ENCODE measurements at regions not wholly inside any gene's neighbourhood (a gene's known extent, or its start where the extent isn't known, plus 50 kb on each side); places are given as distances from the start of the nearest gene placed in this dataset.

GRCh38 chr4:18754180-18754579 lies 732.6 kb upstream of the LCORL start:
- WGBS, 5 donors: 68 to 89% (median 83%) methylated on average over 2 of the region's 2 CpGs
- no peaks in the 10 kb centered on the region for H3K4me1 ChIP-seq
- no peaks in the 10 kb centered on the region for H3K36me3 ChIP-seq
- DNase-seq: no peak
- H3K9me3 ChIP-seq: peaks cover 0 to 14% (median 5%) of the 10 kb centered on the region in 8 donors
- no peak overlapping the region for H3K27ac ChIP-seq
- H3K4me3 ChIP-seq: no peak overlapping the region
- no peak for TF ChIP-seq CTCF (IDR thresholded peaks at IDR 0.05 in 8 of 11, conservative IDR thresholded peaks at IDR 0.05 in 3 of 11)
- TF ChIP-seq POLR2AphosphoS5 (IDR thresholded peaks at IDR 0.05): no peak
- H3K27me3 ChIP-seq (replicated peaks in 1 of 7): no peaks in the 10 kb centered on the region
- intact Hi-C loops (cut with DNase I; ENCODE audit: low total_unique reads): no loop called here

- H3K4me1 ChIP-seq: no peaks in the 10 kb centered on the region
- DNase-seq: no peak
- TF ChIP-seq POLR2AphosphoS5 (IDR thresholded peaks at IDR 0.05) (no peak), CTCF (IDR thresholded peaks at IDR 0.05 in 8 of 11, conservative IDR thresholded peaks at IDR 0.05 in 3 of 11) (no peak), POLR2A (IDR thresholded peaks at IDR 0.05) (no peak)
- WGBS, 5 donors: 81 to 91% (median 83%) methylated on average over 1 of the region's 1 CpG
- H3K27me3 ChIP-seq (replicated peaks in 1 of 7): no peaks in the 10 kb centered on the region
- H3K36me3 ChIP-seq: no peaks in the 10 kb centered on the region
- H3K27ac ChIP-seq: no peak overlapping the region
- H3K9me3 ChIP-seq: peaks cover 0 to 15% (median 5%) of the 10 kb centered on the region in 8 donors
- H3K4me3 ChIP-seq: no peak overlapping the region
- intact Hi-C loops (cut with DNase I; ENCODE audit: low total_unique reads): no loop called here
Observed at GRCh38 chr4:18751083-18751482, 729.5 kb upstream of the LCORL start.

- 43 to 86% (median 83%) methylated on average over 2 of the region's 2 CpGs for WGBS, 5 donors
- Histone ChIP-seq H3K4me1 (no peaks in the 10 kb centered on the region), H3K36me3 (no peaks in the 10 kb centered on the region), H3K27me3 (replicated peaks in 1 of 7) (no peaks in the 10 kb centered on the region), H3K9me3 (peaks cover 0 to 15% (median 5%) of the 10 kb centered on the region in 8 donors), H3K27ac (no peak overlapping the region), H3K4me3 (no peak overlapping the region)
- intact Hi-C loops (cut with DNase I; ENCODE audit: low total_unique reads): no loop called here
- DNase-seq: no peak
- TF ChIP-seq CTCF (IDR thresholded peaks at IDR 0.05 in 8 of 11, conservative IDR thresholded peaks at IDR 0.05 in 3 of 11) (no peak), POLR2A (IDR thresholded peaks at IDR 0.05) (no peak), POLR2AphosphoS5 (IDR thresholded peaks at IDR 0.05) (no peak)
Observed at GRCh38 chr4:18749391-18749790, 727.8 kb upstream of the LCORL start.

GRCh38 chr4:18736551-18736950 lies 715.0 kb upstream of the LCORL start:
- H3K27me3 ChIP-seq (replicated peaks in 1 of 7): no peaks in the 10 kb centered on the region
- no peak overlapping the region for H3K27ac ChIP-seq
- H3K36me3 ChIP-seq: no peaks in the 10 kb centered on the region
- intact Hi-C loops (cut with DNase I; ENCODE audit: low total_unique reads): no loop called here
- H3K4me1 ChIP-seq: no peaks in the 10 kb centered on the region
- no peaks in the 10 kb centered on the region for H3K9me3 ChIP-seq
- H3K4me3 ChIP-seq: no peak overlapping the region
- no peak for TF ChIP-seq POLR2AphosphoS5 (IDR thresholded peaks at IDR 0.05)
- TF ChIP-seq POLR2A (IDR thresholded peaks at IDR 0.05): no peak
- no peak for TF ChIP-seq CTCF (IDR thresholded peaks at IDR 0.05 in 8 of 11, conservative IDR thresholded peaks at IDR 0.05 in 3 of 11)
- no peak for DNase-seq
